Keratinocyte (primary cell): ENCODE measurements at regions not wholly inside any gene's neighbourhood (a gene's known extent, or its start where the extent isn't known, plus 50 kb on each side); places are given as distances from the start of the nearest gene placed in this dataset.

Experiments
- DNase-seq: peaks from one replicate; pipeline ENCODE4 v3.0.0-alpha.2; 2011; ENCODE audit warnings: low read depth, missing footprints, low spot score
- FAIRE-seq: peaks from 2 replicates; lab custom pipeline; 2011; peaks lifted over from hg19 to GRCh38; lab: Jason Lieb, UNC
- H2AFZ ChIP-seq: 2 replicates; pipeline ENCODE4 v1.6.0; 2012; ENCODE audit warnings: low read length, control low read depth, inconsistent platforms; ENCODE audit not compliant: control insufficient read depth
- H3K27ac ChIP-seq: 2 replicates; pipeline ENCODE4 v1.5.1; 2011; ENCODE audit warnings: low read length; ENCODE audit not compliant: control insufficient read depth, insufficient read depth
- H3K27me3 ChIP-seq: 3 replicates; pipeline ENCODE4 v1.6.0; 2011; ENCODE audit warnings: low read length; ENCODE audit not compliant: control insufficient read depth, insufficient read depth; ENCODE audit errors: extremely low read depth
- H3K36me3 ChIP-seq, 2 experiments: 2 replicates in 1 of 2; 3 replicates in 1 of 2; pipeline ENCODE4 v1.5.1; 2011; ENCODE audit warnings: low read length in 2 of 2, mild to moderate bottlenecking in 1 of 2; ENCODE audit not compliant: control insufficient read depth in 2 of 2, insufficient read depth in 2 of 2; ENCODE audit errors: extremely low read depth in 1 of 2
- H3K4me1 ChIP-seq: 3 replicates; pipeline ENCODE4 v1.5.1; 2011; ENCODE audit warnings: low read length; ENCODE audit not compliant: control insufficient read depth, insufficient read depth; ENCODE audit errors: extremely low read depth
- H3K4me2 ChIP-seq: 3 replicates; pipeline ENCODE4 v1.6.0; 2011; ENCODE audit warnings: low read depth, low read length; ENCODE audit not compliant: control insufficient read depth, insufficient read depth; ENCODE audit errors: extremely low read depth
- H3K4me3 ChIP-seq, 3 experiments: fragments of 200-600 bp in 1 of 3; sonication (generic) in 1 of 3; 2 replicates in 2 of 3; 3 replicates in 1 of 3; pipeline ENCODE4 v1.5.1; 2011 to 2016; ENCODE audit warnings: low read length in 3 of 3, mild to moderate bottlenecking in 3 of 3, control low read depth in 2 of 3, inconsistent platforms in 1 of 3, low read depth in 1 of 3, mixed read lengths in 1 of 3, mixed run types in 1 of 3, moderate library complexity in 1 of 3; ENCODE audit not compliant: control insufficient read depth in 2 of 3, insufficient read depth in 2 of 3; ENCODE audit errors: extremely low read depth in 1 of 3
- H3K79me2 ChIP-seq: 2 replicates; pipeline ENCODE4 v1.6.0; 2012; ENCODE audit warnings: low read length; ENCODE audit not compliant: control insufficient read depth, insufficient read depth
- H3K9ac ChIP-seq: 3 replicates; pipeline ENCODE4 v1.6.0; 2011; ENCODE audit warnings: low read length; ENCODE audit not compliant: control insufficient read depth, insufficient read depth; ENCODE audit errors: extremely low read depth
- H3K9me1 ChIP-seq: 3 replicates; pipeline ENCODE4 v1.6.0; 2011; ENCODE audit warnings: low read length; ENCODE audit not compliant: control insufficient read depth, insufficient read depth; ENCODE audit errors: extremely low read depth
- H3K9me3 ChIP-seq: 2 replicates; pipeline ENCODE4 v1.5.1; 2012; ENCODE audit warnings: low read depth, low read length; ENCODE audit not compliant: control insufficient read depth
- H4K20me1 ChIP-seq: 3 replicates; pipeline ENCODE4 v1.6.0; 2011; ENCODE audit warnings: low read length; ENCODE audit not compliant: control insufficient read depth, insufficient read depth; ENCODE audit errors: extremely low read depth
- CTCF ChIP-seq, 3 experiments: IDR thresholded peaks in 1 of 3; conservative IDR thresholded peaks in 1 of 3; optimal IDR thresholded peaks in 1 of 3; 2 replicates in 2 of 3; 3 replicates in 1 of 3; pipeline versions ENCODE3 to v1.5.1; 2011; ENCODE audit warnings: low read length in 3 of 3, mild to moderate bottlenecking in 3 of 3, moderate library complexity in 2 of 3, control low read depth in 1 of 3, inconsistent platforms in 1 of 3; ENCODE audit not compliant: insufficient read depth in 2 of 3; ENCODE audit errors: extremely low read depth in 1 of 3
- EZH2 ChIP-seq: IDR thresholded peaks from one replicate; pipeline ENCODE4 v1.6.1; 2012; ENCODE audit warnings: inconsistent platforms, mild to moderate bottlenecking, low read length, moderate library complexity
- dilution Hi-C: fragments of 300-500 bp; cut with MboI; formaldehyde crosslinking; loops from one replicate; pipeline ENCODE4 v1.7.0; 2020; ENCODE audit warnings: low sequenced_read_pairs; ENCODE audit not compliant: extremely low pct_ligation_motif_present

GRCh38 chr3:124582621-124583395 lies 147.4 kb upstream of the UMPS start:
- Histone ChIP-seq H3K27me3 (peaks cover 32% of the 10 kb centered on the region), H3K9me3 (no peaks in the 10 kb centered on the region), H3K36me3 (no peaks in the 10 kb centered on the region), H4K20me1 (no peaks in the 10 kb centered on the region), H3K9ac (no peak overlapping the region), H2AFZ (no peak overlapping the region), H3K9me1 (no peaks in the 10 kb centered on the region), H3K27ac (no peak overlapping the region), H3K4me2 (no peak overlapping the region), H3K4me3 (no peak overlapping the region), H3K4me1 (peaks cover 5% of the 10 kb centered on the region), H3K79me2 (no peaks in the 10 kb centered on the region)
- dilution Hi-C loops = no loop called here
- DNase-seq = no peak
- no peak for FAIRE-seq
- no peak for TF ChIP-seq CTCF (optimal IDR thresholded peaks at IDR 0.05 in 1 of 3, IDR thresholded peaks at IDR 0.05 in 1 of 3, conservative IDR thresholded peaks at IDR 0.05 in 1 of 3; ENCODE audit: extremely low read depth in 1 of 3, insufficient read depth in 2 of 3, low read length in 3 of 3)
- no peak for TF ChIP-seq EZH2

GRCh38 chr3:124584245-124584551 lies 146.1 kb upstream of the UMPS start:
- DNase-seq (no peak), FAIRE-seq (no peak)
- Histone ChIP-seq H3K4me2 (peak overlapping the region; percentile 80), H3K36me3 (no peaks in the 10 kb centered on the region), H2AFZ (no peak overlapping the region), H3K79me2 (no peaks in the 10 kb centered on the region), H3K27me3 (peaks cover 32% of the 10 kb centered on the region), H3K27ac (no peak overlapping the region), H3K4me1 (peaks cover 5% of the 10 kb centered on the region), H3K4me3 (peak overlapping the region; percentile 25 to 58 (median 42)), H4K20me1 (no peaks in the 10 kb centered on the region), H3K9ac (no peak overlapping the region), H3K9me1 (no peaks in the 10 kb centered on the region), H3K9me3 (no peaks in the 10 kb centered on the region)
- dilution Hi-C loops = no loop called here
- TF ChIP-seq CTCF (optimal IDR thresholded peaks at IDR 0.05 in 1 of 3, IDR thresholded peaks at IDR 0.05 in 1 of 3, conservative IDR thresholded peaks at IDR 0.05 in 1 of 3; ENCODE audit: extremely low read depth in 1 of 3, insufficient read depth in 2 of 3, low read length in 3 of 3) (no peak), EZH2 (peak; percentile 6)
